ENCODE measurements at regions not wholly inside any gene's neighbourhood (a gene's known extent, or its start where the extent isn't known, plus 50 kb on each side); places are given as distances from the start of the nearest gene placed in this dataset.

DNA sequence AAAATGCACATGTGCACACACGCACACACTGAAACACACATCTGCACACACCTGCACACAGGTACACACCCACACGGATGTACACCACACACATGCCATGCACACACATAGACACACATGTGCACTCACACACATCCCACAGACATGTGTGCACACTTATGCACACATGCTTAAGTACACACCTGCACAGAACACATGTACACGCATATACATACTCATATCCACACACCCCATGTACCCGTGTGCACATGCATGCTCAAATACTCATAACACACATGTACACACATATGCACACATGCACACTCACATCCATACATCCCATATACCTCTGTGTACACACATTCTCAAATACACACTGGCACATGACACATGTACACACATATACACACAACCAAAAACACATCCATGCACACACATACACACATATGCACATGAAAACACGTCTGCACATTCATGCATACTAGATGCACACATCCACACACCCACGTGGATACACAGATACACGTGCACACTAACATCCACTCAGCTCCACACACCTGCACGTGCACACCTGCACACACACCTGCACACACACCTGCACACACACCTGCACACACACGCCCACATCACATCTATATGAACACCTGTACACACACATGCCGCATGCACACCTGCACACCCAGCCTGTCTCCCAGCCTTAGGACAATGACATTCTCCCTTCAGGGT is 336.7 kb downstream of the ADGRD1 start:
- TF ChIP-seq POLR2A (IDR thresholded peaks at IDR 0.05; ENCODE audit: extremely low read depth, insufficient read length) (no peak), CTCF (IDR thresholded peaks at IDR 0.05; ENCODE audit: low read depth, low read length) (no peak), MAX (IDR thresholded peaks at IDR 0.05; ENCODE audit: low read depth, low read length) (no peak)

Measured in NB4 (cell line).